GM21529 (cell line): ENCODE measurements at regions not wholly inside any gene's neighbourhood (a gene's known extent, or its start where the extent isn't known, plus 50 kb on each side); places are given as distances from the start of the nearest gene placed in this dataset.

Experiments used
- ATAC-seq: cut with Tn5 transposase; IDR thresholded peaks from one replicate; pipeline ENCODE4 v1.9.1; 2021; ENCODE audit not compliant: unreplicated experiment

- ATAC-seq, result no peak
Measured at GRCh38 chr1:68293609-68294366, 61.5 kb upstream of the WLS start.

DNA sequence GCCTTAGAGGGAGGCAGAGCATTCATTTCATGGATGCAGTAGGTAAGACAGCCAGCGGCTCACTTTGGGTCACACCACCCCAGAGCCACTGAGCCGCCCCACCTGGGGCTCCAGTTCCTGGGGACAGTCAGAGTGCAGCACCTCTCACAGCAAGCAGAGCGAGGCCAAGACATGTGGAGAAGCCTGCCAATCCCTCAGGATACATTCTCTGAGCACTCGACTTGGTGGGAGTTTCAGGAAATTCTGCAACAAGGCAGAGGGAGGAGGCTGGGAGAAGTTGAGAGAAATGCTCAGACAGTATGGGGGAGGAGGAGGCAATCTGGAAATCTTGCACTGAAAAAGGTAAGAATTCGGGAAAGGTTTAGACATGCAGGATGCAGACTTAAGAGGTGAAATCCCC is 60.8 kb upstream of the WLS start:
- ATAC-seq, result no peak

DNA sequence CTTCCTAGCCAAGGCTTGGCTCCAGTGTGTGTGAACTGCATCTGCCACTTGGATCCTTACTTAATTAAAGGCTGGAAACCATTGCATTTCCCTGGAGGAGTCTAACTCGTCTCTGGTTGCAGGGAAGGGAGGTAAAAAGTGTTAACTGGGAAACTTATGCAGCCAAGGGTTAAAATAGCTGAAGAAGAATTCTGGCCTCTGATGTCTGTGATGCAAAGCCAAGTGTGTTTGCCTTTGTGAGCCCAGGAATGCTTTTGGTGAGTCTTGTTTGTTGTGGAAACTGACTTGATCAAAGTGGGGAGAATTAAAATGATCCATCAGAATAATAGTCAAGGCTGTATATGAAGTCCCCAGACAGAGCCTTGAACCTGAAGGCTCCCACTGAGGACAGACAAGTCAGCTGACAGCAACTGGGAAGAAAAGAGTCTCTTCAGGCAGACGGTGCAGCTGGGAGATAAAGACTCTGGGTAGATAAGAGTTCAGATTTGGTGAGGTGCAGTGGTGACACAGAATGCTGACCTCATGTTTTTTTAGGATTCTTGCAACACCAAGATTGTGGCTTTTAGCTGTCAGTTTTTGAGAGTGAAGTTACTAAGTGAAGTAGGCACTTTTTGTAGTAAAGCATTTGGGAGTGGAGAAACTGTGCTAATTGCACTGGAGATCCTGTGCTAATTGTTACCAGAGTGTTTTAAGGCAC is 59.5 kb upstream of the WLS start:
- ATAC-seq, result no peak

DNA sequence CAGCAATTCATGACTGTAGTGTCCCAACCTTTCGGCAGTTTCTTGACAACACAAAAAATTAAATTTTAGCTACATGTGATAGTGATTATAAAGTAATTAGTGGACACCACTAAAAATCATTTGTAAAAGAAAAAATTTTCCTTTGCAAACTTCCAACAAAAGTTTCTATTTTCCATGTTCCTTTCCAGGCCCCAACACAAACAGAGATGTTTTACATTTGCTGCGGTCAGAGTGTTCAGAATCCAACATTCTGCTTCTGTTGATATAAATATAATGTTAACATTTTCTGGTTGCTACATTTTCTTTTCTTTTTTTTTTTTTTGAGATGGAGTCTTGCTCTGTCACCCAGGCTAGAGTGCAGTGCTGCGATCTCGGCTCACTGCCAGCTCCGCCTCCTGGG is 54.9 kb upstream of the WLS start:
- no peak for ATAC-seq

DNA sequence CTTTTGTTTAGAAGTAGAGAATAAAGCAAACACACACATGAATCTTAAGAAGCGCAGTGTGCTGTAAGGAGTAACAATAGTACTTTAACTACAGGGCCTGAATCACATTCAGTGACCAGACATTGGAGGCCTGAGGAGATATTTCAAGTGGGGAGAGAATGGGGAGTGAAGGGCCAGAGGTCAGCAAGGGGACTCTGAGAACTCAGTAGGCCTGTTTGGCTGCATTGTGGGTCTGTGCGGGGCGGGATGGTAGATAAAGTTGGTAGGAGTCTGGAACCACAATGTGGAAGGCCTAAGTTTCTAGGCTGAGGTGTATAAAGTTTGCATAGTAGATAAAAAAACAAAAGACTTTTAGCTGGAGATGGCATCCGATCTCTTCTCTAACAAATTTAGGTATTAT is 52.7 kb upstream of the WLS start:
- ATAC-seq, result no peak

DNA sequence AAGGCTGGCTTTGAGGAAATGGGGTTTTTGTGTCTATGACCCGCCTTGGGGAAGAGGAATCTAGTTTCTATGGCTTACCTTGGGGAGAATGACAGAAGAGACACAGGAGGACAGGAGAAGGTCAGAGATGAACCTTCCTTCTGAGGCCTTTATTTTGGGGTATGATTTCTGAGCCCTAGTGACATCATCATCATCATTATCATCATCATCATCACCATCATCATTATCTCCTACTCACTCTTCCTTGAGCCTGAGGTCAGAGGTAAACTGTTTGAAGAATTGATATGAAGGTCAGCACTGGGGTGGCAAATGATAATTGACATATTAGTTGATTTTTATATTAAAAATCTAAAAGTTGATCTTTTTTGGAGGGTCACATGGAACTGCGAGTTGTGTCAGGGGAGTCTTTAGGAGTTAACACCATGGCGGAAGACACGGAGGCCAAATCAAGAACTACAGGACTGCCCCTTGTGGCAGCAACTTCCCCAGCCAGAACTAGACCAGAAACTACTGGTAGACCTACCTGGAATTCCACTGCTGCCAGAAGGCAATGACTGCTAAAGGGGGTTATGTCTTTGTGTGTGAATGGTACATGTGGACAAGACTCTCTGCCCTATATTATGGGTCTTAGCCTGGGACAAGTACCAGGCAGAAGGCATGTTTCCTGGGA is 49.8 kb upstream of the WLS start:
- ATAC-seq, result no peak
